HUES64 (cell line): ENCODE measurements at regions not wholly inside any gene's neighbourhood (a gene's known extent, or its start where the extent isn't known, plus 50 kb on each side); places are given as distances from the start of the nearest gene placed in this dataset.
"Not testable (repeated sequence)": the region's sequence is repeated elsewhere in the genome, so short reads cannot be mapped to it uniquely, and the experiment has no call there.

Experiments used
- H3K27ac ChIP-seq: 2 replicates; pipeline ENCODE4 v1.7.0; 2013; ENCODE audit warnings: low read depth, low read length, inconsistent platforms
- H3K27me3 ChIP-seq: 2 replicates; pipeline ENCODE4 v1.6.1; 2013; ENCODE audit warnings: mild to moderate bottlenecking, low read length; ENCODE audit not compliant: insufficient read depth
- H3K36me3 ChIP-seq: 2 replicates; pipeline ENCODE4 v1.6.1; 2013; ENCODE audit warnings: mild to moderate bottlenecking, low read length; ENCODE audit not compliant: insufficient read depth
- H3K4me1 ChIP-seq: 2 replicates; pipeline ENCODE4 v1.6.1; 2013; ENCODE audit warnings: mild to moderate bottlenecking, low read length, moderate library complexity; ENCODE audit not compliant: insufficient read depth
- H3K4me3 ChIP-seq: 2 replicates; pipeline ENCODE4 v1.5.1; 2013; ENCODE audit warnings: mild to moderate bottlenecking, low read length, moderate library complexity
- H3K9ac ChIP-seq: 2 replicates; pipeline ENCODE4 v1.6.1; 2013; ENCODE audit warnings: mild to moderate bottlenecking, low read depth, low read length
- H3K9me3 ChIP-seq: 2 replicates; pipeline ENCODE4 v1.6.1; 2013; ENCODE audit warnings: low read depth, low read length; ENCODE audit not compliant: insufficient read depth
- WGBS: fragments of 150-250, 120-280 bp; methylation state at CpG from one replicate; pipeline ENCODE4 v1.1.7; 2013; ENCODE audit warnings: missing lambda C conversion rate; 5-methylcytosine and 5-hydroxymethylcytosine counted together

- not testable (repeated sequence) for H3K4me3 ChIP-seq, H3K36me3 ChIP-seq
- 81% methylated on average over 9 of the region's 10 CpGs for WGBS
Measured at GRCh38 chr20:12129532-12129931, 211.8 kb downstream of the BTBD3 start.

GRCh38 chr20:12130781-12131180, 213.1 kb downstream of the BTBD3 start:
- Histone ChIP-seq H3K4me1 (0 out of 2 replicates have a peak, but pooled peaks cover 4% of the 10 kb centered on the region), H3K36me3 (no peaks in the 10 kb centered on the region), H3K27me3 (no peaks in the 10 kb centered on the region), H3K9ac (no peak overlapping the region), H3K9me3 (no peaks in the 10 kb centered on the region), H3K27ac (no peak overlapping the region), H3K4me3 (no peak overlapping the region)
- 100% methylated on average over 1 of the region's 1 CpG for WGBS

More at GRCh38 chr20:12129532-12129931, 211.8 kb downstream of the BTBD3 start:
- H3K9me3 ChIP-seq, H3K27ac ChIP-seq, H3K9ac ChIP-seq, H3K27me3 ChIP-seq, H3K4me1 ChIP-seq: not testable (repeated sequence)

- no peaks in the 10 kb centered on the region for H3K9me3 ChIP-seq
- no peak overlapping the region for H3K4me3 ChIP-seq
- 93% methylated on average over 1 of the region's 2 CpGs for WGBS
- 0 out of 2 replicates have a peak, but pooled peaks cover 4% of the 10 kb centered on the region for H3K4me1 ChIP-seq
- no peaks in the 10 kb centered on the region for H3K27me3 ChIP-seq
- H3K36me3 ChIP-seq, result no peaks in the 10 kb centered on the region
- no peak overlapping the region for H3K27ac ChIP-seq
- H3K9ac ChIP-seq, result no peak overlapping the region
Measured at GRCh38 chr20:12133553-12133952, 215.9 kb downstream of the BTBD3 start.

GRCh38 chr20:12145951-12146350, 228.3 kb downstream of the BTBD3 start:
- not testable (repeated sequence) for H3K9ac ChIP-seq, H3K36me3 ChIP-seq, H3K4me1 ChIP-seq, H3K4me3 ChIP-seq, H3K27me3 ChIP-seq, H3K27ac ChIP-seq, H3K9me3 ChIP-seq
- 96% methylated on average over 1 of the region's 1 CpG for WGBS

- H3K27me3 ChIP-seq, result no peaks in the 10 kb centered on the region
- H3K9me3 ChIP-seq, result no peaks in the 10 kb centered on the region
- WGBS, result 100% methylated on average over 1 of the region's 1 CpG
- H3K9ac ChIP-seq, result no peak overlapping the region
- H3K4me3 ChIP-seq, result no peak overlapping the region
- H3K36me3 ChIP-seq, result no peaks in the 10 kb centered on the region
- no peaks in the 10 kb centered on the region for H3K4me1 ChIP-seq
- H3K27ac ChIP-seq, result no peak overlapping the region
Measured at GRCh38 chr20:12152996-12153395, 235.3 kb downstream of the BTBD3 start.

GRCh38 chr20:12153628-12154027, 235.9 kb downstream of the BTBD3 start:
- Histone ChIP-seq H3K27me3 (no peaks in the 10 kb centered on the region), H3K9ac (no peak overlapping the region), H3K4me1 (no peaks in the 10 kb centered on the region), H3K9me3 (no peaks in the 10 kb centered on the region), H3K27ac (no peak overlapping the region), H3K4me3 (no peak overlapping the region), H3K36me3 (no peaks in the 10 kb centered on the region)
- 94% methylated on average over 2 of the region's 2 CpGs for WGBS

GRCh38 chr20:12156252-12156651, 238.6 kb downstream of the BTBD3 start:
- H3K4me1 ChIP-seq, result no peaks in the 10 kb centered on the region
- no peak overlapping the region for H3K9ac ChIP-seq
- no peaks in the 10 kb centered on the region for H3K27me3 ChIP-seq
- H3K4me3 ChIP-seq, result no peak overlapping the region
- no peak overlapping the region for H3K27ac ChIP-seq
- H3K36me3 ChIP-seq, result no peaks in the 10 kb centered on the region
- WGBS, result 94% methylated on average over 4 of the region's 4 CpGs
- no peaks in the 10 kb centered on the region for H3K9me3 ChIP-seq

GRCh38 chr20:12159261-12159660, 241.6 kb downstream of the BTBD3 start:
- H3K27me3 ChIP-seq, result no peaks in the 10 kb centered on the region
- H3K9ac ChIP-seq, result no peak overlapping the region
- H3K27ac ChIP-seq, result no peak overlapping the region
- H3K4me3 ChIP-seq, result no peak overlapping the region
- 95% methylated on average over 6 of the region's 6 CpGs for WGBS
- H3K4me1 ChIP-seq, result no peaks in the 10 kb centered on the region
- H3K36me3 ChIP-seq, result no peaks in the 10 kb centered on the region
- no peaks in the 10 kb centered on the region for H3K9me3 ChIP-seq

GRCh38 chr20:12161734-12162133, 244.0 kb downstream of the BTBD3 start:
- H3K27me3 ChIP-seq, result no peaks in the 10 kb centered on the region
- no peaks in the 10 kb centered on the region for H3K4me1 ChIP-seq
- H3K36me3 ChIP-seq, result no peaks in the 10 kb centered on the region
- no peak overlapping the region for H3K4me3 ChIP-seq
- H3K9ac ChIP-seq, result no peak overlapping the region
- WGBS, result 95% methylated on average over 2 of the region's 2 CpGs
- H3K9me3 ChIP-seq, result no peaks in the 10 kb centered on the region
- no peak overlapping the region for H3K27ac ChIP-seq

- Histone ChIP-seq H3K27ac (no peak overlapping the region), H3K4me3 (no peak overlapping the region), H3K9me3 (no peaks in the 10 kb centered on the region), H3K36me3 (no peaks in the 10 kb centered on the region), H3K9ac (no peak overlapping the region), H3K4me1 (no peaks in the 10 kb centered on the region), H3K27me3 (no peaks in the 10 kb centered on the region)
- 93% methylated on average over 4 of the region's 4 CpGs for WGBS
Measured at GRCh38 chr20:12166053-12166717, 248.5 kb downstream of the BTBD3 start.

- 100% methylated on average over 1 of the region's 1 CpG for WGBS
- Histone ChIP-seq H3K9ac (no peak overlapping the region), H3K4me1 (peaks cover 5% of the 10 kb centered on the region; the same call in 1 of the 2 replicates), H3K27ac (no peak overlapping the region), H3K4me3 (no peak overlapping the region), H3K36me3 (no peaks in the 10 kb centered on the region), H3K9me3 (no peaks in the 10 kb centered on the region), H3K27me3 (no peaks in the 10 kb centered on the region)
Measured at GRCh38 chr20:12170406-12170805, 252.7 kb downstream of the BTBD3 start.
